GM21825 (cell line): ENCODE measurements at regions not wholly inside any gene's neighbourhood (a gene's known extent, or its start where the extent isn't known, plus 50 kb on each side); places are given as distances from the start of the nearest gene placed in this dataset.
"Not testable (repeated sequence)": the region's sequence is repeated elsewhere in the genome, so short reads cannot be mapped to it uniquely, and the experiment has no call there.

Experiments
- ATAC-seq: cut with Tn5 transposase; IDR thresholded peaks from one replicate; pipeline ENCODE4 v1.9.1; 2021; ENCODE audit warnings: mild to moderate bottlenecking, moderate library complexity; ENCODE audit not compliant: unreplicated experiment

- ATAC-seq: no peak
Observed at GRCh38 chr13:32828711-32829110, 187.5 kb upstream of the KL start.

- ATAC-seq: no peak
Observed at GRCh38 chr13:32829269-32829668, 187.0 kb upstream of the KL start.

GRCh38 chr13:32829676-32830335 lies 186.4 kb upstream of the KL start:
- ATAC-seq: no peak

- ATAC-seq: no peak
Observed at GRCh38 chr13:32830336-32831031, 185.7 kb upstream of the KL start.

GRCh38 chr13:32837307-32837972 lies 178.8 kb upstream of the KL start:
- ATAC-seq: no peak

GRCh38 chr13:32837973-32838927 lies 178.0 kb upstream of the KL start:
- ATAC-seq: no peak

- peak; percentile 80 for ATAC-seq
Observed at GRCh38 chr13:32838945-32839344, 177.3 kb upstream of the KL start.

GRCh38 chr13:32840113-32840512 lies 176.1 kb upstream of the KL start:
- no peak for ATAC-seq

- no peak for ATAC-seq
Observed at GRCh38 chr13:32840989-32841713, 175.1 kb upstream of the KL start.

- ATAC-seq: no peak
Observed at GRCh38 chr13:32845952-32846950, 170.0 kb upstream of the KL start.

- not testable (repeated sequence) for ATAC-seq
Observed at GRCh38 chr13:32847976-32848375, 168.2 kb upstream of the KL start.

- no peak for ATAC-seq
Observed at GRCh38 chr13:32849369-32849768, 166.9 kb upstream of the KL start.

- ATAC-seq: no peak
Observed at GRCh38 chr13:32850316-32851052, 165.7 kb upstream of the KL start.

- no peak for ATAC-seq
Observed at GRCh38 chr13:32851083-32852069, 164.8 kb upstream of the KL start.

GRCh38 chr13:32852526-32852925 lies 163.7 kb upstream of the KL start:
- ATAC-seq: no peak

GRCh38 chr13:32857077-32857476 lies 159.1 kb upstream of the KL start:
- no peak for ATAC-seq

GRCh38 chr13:32857689-32858088 lies 158.5 kb upstream of the KL start:
- no peak for ATAC-seq
